Glomerular visceral epithelial cell (primary cell): ENCODE measurements at regions not wholly inside any gene's neighbourhood (a gene's known extent, or its start where the extent isn't known, plus 50 kb on each side); places are given as distances from the start of the nearest gene placed in this dataset.
A peak's percentile ranks its signal among the peaks of the same experiment; 100 is the strongest.

Experiments used
- DNase-seq: peaks from one replicate; pipeline ENCODE4 v3.0.0-alpha.2; 2016; ENCODE audit errors: extremely low spot score

DNA sequence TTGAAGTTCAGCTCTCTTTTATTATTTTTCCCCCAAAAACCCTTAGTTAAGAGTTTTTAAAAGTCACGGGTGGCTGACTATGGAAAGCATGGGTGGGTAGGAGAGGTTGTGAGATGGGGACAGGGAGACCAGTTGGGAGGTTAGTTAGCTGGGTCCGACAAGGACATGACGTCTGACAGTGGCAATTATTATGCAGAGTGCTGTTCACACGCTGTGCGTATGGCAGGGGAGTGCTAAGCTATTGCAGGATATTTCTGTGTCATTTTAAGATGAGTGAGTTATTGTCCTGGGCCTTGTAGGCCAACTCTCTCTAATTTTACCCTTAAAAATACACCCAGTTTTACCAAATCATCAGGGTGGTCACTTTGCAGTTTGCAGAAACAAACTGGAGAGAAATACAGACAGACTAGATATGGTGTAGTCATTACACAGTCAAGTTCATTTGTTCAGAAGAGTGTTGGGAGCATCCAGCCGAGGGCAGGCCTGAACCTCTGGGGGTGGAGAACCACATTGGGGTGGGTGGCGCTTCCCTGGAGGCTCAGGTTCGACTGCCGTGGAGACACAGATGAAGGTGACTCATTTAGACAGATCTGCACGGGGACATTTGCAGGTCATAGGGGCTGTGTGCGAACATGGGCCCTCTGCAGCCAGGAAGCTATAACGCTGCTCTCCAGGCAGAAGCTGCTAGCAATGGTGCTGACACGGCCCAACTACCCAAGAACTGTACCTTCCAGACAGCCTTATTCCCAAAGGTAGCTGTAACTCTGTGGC lies 307.6 kb downstream of the QKI start:
- DNase-seq: no peak

DNA sequence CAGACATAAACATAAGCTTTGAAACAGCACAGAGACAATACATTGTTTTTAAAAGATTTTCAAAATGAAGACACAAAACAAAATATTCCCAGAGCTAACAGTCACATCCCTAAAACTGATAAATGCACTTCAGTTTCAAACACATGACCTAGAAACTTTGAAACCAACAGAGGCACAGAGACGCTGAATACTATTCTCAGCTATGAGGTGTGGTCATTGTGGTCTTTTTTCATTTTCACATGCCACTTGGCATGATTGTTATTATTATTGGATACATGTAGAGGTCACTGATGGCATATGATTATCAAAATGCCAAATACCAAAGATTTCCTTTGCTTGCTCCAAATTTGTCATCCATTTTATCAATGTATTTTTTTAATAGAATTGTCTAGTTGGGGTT lies 306.9 kb downstream of the QKI start:
- DNase-seq: no peak

DNA sequence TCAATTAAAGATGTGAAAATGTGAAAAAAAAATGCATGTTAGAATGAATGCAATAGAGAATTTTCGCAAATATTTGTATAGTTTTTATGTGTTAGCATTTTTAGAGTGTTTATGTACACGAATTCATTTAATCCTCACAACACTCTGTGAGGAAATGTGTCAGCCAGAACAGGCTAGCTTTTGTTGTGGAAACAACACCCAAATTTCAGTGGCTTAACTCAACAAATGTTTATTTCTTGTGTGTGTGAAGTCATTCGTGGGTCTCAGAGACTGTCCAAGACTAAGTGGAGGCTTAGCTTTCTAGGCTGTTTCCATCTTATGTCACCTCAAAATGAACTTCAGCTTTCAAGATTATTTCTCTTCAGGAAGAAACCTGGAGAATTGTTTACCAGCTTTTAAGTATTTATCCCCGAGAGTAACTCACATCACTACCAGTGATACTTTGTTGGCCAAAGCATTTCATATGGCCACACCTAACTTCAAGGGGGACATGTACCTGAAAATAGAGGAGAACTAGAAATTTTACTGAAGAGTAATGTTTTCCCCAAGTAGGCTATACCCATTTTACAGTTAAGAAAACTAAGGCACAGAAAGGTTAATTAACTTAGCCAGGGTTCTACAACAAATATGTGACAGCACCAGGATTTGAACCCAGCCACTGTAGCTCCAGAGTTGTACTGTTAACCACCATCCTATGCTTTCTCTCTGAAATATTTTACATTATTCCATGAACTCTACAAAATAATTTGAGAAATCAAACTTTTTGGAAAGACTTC lies 306.1 kb downstream of the QKI start:
- DNase-seq: no peak

DNA sequence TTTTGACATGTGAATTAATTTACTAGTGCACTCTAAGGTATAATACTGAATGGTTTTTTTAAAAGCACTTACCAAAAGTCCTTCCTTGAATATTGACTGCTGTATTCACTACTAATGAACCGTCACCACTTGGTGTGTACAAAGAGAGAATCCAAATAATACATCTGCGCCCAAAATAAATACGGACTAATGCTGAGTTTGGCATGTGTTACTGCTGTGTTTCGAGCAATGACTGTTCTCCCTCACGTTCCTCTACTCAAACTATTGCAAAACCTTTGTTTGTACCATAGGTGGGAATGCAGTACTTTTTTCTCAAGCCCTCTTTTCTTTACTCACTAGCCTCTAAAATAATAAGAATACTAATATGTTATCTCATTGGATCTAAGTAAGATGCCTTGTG lies 305.5 kb downstream of the QKI start:
- no peak for DNase-seq

DNA sequence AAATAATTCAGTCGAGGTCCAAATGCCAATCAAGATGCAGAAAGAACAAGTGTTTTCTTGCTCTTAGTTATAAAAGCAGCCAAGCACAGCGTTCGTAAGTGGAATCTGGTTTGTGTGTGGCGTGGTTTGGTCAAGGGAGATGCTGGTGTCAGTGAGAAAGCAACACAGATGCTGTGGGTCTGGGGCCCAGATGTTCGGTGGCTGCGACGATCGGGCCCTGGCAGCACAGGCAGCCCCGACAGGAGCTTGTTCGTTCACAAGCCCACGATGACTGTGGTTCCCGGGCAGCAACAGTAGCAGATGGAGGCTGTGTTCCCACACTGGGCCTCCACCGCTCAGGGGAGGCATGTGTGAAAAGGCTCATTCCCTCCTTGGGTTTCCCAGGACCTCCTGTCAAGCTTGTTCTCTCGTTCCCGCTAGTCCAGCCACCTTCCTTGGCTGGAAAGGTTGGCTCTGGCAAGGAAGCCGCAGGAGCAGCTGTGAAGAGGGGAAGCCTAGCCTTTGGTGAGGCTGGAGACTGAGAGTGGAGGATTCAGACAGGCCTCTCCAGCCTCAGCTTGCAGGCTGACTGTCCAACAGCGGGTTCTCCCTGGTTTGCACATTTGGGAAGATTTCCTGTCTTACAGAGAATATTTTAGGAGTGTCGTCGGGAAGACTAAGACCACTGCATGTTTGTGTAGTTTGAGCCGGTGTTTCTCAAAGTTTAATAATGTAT lies 304.7 kb downstream of the QKI start:
- no peak for DNase-seq

DNA sequence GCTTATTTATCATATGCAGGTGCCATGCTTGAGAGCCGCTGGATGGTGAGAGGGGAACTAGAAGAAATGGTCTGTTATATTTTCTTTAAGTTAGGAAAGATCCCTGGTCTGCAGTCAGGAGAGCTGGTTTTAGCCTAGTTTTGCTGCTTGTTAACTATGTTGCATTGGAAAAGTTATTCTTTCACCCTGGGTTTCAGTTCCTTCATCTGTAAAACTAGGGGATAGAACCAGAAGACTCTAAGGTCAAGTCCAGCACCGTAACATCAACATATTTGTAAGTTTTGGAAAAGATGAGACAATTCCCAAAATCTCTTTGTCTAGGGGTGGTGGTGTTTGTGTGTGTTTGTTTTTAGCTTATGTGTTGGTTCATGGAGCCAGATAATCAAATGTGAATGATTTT lies 304.0 kb downstream of the QKI start:
- no peak for DNase-seq

DNA sequence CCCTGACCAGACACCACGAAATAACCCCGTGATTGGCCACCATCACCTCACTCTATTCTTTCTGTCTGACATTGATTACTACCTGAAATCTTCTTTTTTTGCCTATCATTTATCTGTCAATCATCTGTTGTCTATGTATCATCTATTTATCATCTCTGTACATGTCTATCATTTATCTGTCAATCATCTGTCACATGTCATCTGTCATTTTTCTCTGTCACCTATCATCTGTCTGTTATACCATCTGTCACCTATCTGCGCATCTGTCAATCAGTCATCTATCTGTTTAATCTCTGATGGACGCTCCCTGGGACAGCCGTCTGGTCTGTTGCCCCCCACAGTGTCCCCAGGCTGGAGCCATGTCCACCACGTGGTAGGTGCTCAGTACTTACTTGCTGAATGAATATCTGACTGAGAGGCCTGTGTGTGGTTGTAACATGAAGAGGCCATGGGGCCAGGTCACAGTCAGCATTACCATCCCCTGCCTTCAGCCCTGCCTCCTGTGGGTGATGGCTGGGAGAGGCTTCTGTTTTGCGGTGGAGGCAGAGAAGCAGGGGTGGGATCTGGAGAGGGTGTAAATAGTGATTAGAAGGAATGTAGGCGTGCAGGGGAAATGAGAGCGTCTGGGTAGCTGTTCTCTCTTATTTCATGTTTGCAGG lies 302.7 kb downstream of the QKI start:
- no peak for DNase-seq

DNA sequence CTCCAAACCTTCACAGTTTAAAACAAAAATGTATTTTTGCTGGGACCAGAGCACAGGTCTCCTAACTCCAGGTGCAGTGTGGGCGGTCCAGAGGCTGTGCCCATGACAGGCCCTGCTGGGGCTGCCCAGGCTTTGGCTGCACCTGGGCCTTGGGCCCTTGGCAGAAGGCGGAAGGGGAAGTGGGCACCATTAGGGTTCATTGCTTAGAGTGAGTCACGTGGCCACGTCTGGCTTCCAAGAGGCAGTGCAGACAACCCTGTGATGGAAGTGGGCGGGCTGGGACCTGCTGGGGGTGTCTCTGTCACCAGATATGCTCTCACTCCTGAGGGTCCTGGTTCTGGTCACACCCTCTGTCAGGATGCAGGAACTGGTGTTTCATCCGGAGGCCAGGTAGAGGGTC lies 302.2 kb downstream of the QKI start:
- no peak for DNase-seq

DNA sequence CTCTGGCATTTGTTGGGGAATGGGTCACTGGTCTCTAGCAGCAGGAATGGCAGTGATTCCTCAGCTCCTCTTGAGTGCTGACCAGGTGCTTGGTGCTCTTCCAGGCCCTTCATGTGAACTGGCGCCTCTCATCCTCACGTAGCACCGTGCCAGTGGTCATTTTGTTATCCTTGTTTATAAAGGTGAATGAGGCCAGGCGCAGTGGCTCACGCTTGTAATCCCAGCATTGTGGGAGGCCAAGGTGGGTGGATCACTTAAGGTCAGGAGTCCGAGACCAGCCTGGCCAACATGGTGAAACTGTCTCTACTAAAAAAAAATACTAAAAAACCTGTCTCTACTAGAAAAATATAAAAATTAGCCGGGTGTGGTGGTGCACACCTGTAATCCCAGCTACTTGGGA lies 301.3 kb downstream of the QKI start:
- no peak for DNase-seq

DNA sequence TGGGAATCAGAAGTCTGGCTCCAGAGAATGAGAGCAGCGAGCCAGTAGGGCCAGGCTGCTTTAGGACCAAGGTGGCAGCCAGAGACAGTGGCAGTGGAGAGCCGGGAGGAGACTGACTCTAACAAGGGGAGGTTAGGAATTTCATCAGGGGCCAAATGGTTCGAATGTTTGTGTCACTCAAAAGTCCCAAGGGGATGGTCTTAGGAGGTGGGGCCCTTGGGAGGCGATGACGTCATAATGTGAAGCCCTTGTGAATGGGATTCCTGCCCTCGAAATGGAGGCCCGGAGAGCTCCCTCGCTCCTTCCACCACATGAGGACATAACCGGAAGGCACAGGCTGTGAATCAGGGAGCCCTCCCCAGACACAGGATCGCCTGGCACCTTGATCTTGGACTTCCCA lies 299.7 kb downstream of the QKI start:
- DNase-seq: no peak

DNA sequence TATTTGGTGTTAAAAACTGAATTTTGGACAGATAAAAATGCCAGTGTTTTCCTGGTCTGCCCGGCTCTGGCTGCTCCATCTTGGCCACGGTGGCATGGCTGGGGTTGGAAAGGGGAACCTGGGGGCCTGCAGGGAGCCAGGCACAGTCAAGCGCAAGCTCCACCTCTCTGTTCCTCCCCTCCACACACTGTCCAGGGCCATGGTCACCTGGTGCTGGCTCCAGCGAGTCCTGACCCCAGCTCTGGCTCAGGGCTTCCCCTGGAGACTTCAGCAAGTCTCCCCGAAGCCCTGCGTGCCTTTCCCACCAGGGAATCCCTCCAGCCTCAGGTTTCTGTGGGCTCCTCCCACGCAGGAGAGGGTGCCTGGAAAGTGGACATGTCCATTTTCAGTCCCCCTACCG lies 298.5 kb downstream of the QKI start:
- DNase-seq: no peak

DNA sequence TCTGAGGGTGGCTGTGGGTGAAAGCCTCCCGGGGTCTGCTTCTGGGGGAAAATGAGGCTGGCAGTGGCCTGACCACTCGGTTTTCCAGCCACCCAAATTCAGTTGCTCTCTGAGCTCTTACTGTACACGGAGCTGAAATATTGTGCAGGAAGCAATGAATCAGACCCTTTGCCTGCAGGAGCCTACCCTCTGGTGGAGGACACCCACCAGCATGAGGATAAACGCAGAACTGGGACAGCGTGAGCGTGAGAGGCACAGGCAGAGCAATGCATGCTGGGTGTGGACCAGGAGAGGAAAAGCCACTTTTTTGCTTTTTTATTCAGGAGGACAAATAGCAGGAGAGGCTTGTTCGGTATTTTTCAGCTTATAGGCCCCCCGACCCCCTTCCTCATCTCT lies 298.0 kb downstream of the QKI start:
- DNase-seq: no peak

DNA sequence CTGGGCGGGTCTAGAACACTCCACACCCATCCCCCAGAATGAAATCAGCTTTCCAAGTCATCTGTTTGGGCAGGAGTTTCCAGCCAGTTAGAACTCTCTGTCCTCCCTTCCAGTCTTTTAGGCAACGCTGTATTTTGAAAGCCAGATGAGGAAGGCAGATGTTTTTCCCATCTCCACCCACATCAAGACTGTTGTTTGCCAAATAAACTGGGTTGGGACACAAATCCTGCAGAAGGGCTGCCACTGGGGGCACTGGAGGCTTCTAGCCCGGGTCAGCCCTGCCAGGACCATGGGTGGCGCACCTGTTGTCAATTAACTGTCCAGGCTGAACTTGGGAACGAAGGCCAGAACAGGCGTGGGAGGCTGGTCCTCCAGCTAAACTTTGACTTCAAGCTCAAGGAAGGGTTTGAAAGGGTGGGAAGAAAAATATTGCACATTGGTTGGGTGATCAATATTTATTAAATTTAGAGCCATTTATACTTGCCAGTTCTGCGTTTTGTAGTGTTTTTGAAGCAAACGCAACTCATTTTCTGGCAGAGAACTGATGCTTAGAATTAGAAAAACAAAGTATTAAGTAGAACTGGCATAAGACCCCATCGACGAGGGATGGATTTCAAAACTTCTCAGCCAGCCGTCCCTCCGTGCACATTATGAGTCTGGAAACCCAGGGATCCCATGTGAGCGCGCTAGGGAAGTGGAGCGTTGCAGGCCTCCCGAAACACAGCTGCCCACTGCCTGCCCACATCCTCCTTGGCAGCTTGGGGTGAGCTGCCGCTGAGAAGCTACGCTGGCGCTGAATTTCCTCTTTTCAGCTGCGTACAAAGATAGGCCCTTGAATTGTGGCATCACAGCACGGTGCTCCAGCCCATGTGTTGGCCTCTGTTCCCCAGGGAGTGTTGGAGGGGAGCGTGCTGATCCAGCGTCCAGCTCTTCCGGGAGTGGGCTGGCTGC lies 297.4 kb downstream of the QKI start:
- no peak for DNase-seq

DNA sequence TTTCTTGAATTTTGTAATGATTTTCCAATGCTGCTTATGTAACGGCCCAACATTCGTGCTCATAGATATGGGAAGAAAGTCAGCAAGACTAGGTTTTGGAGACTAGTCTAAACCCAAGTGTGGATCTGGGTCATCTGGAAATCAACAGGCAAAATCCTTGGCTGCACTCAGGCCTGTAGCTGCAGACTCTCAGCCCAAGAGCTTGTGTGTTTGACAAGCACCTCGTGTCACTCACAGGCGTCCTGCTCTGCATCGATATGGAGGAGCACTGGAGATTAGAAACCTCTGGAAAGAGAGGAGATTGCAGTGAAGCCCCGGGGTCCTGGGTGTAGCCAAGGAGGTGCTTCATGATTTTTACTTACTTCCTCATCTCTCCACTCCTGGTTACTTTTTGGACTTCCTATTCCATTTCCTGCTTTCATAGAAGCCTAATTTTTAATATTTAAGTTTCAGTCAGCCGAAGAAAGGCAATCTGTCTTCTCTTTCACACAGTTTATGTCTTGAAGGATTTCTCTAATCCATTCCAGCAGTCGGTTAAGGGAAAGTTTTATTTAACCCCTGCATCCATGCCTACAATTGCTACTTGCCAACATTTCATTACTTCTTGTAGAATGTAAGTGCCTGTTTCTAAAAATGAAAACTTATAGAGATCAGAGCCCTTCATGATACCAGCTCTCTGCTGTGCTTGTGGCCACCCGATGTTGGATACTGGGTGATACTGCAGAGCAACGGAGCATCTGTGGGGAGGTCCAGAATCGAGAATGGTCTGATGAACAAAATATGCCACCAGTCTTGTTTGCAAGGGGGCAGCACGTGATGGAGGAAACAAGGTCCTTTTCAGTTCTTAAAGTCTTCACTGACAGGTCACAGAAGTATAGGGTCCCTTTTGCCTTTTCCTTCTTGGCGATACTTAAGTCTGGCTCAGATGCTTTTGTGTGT lies 296.3 kb downstream of the QKI start:
- DNase-seq: no peak

DNA sequence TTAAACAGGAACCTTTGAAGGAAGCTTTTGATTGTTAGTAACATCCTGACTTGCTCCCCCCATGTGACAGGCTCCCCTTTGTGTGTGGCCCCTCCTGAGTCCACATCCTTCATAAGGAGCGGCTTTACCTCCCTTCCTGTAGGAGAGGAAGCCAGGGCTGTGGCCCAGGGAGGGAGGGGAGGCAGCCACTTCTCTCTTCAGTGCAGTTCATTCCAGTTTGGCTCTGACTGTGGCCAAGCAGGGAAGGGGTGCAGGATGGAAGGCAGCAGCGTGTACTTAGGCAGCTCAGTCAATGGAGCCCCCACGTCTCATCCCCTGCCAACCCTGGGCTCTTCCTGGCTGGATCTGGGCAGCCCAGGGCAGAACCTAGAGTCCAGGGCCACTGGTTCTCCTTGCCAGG lies 295.2 kb downstream of the QKI start:
- no peak for DNase-seq

DNA sequence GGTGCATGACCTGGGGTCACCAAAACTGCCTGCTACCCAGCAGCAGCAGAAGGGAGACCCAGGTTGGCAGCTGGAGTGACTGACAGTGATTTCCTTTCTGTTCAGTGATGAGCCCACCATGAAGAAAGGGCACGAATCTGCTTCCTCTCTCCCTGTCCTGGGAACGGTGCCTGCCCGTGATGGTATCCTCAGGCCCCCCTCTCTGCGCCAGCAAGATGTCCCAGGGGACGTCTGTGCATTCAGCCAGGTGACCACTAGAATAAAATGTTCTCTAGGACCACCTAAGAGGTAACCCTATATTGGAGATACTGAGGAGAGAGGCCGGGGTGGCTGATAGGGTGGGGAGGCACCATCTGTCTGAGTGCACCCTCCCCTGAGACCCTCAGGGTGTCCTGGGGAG lies 294.7 kb downstream of the QKI start:
- DNase-seq: no peak

DNA sequence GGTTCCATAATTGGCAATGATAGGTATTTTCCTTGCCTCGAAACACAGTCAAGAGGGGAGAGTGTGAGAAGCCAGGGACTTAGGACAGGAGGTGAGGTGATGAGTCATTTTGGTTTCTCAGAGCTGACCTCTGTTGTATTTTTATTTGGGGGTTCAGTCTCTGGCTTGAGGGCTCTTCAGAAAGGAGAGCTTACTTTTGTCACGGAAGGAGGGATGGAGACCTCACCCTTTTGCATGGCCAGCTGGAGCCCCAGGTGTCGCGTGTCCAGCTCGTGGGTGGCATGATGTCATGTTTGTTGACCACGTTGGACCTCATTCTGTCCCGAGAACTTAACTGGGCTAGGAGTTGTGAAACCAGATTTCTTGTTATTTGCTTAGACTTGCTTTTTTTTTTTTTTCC lies 293.9 kb downstream of the QKI start:
- DNase-seq: peak; percentile 8

DNA sequence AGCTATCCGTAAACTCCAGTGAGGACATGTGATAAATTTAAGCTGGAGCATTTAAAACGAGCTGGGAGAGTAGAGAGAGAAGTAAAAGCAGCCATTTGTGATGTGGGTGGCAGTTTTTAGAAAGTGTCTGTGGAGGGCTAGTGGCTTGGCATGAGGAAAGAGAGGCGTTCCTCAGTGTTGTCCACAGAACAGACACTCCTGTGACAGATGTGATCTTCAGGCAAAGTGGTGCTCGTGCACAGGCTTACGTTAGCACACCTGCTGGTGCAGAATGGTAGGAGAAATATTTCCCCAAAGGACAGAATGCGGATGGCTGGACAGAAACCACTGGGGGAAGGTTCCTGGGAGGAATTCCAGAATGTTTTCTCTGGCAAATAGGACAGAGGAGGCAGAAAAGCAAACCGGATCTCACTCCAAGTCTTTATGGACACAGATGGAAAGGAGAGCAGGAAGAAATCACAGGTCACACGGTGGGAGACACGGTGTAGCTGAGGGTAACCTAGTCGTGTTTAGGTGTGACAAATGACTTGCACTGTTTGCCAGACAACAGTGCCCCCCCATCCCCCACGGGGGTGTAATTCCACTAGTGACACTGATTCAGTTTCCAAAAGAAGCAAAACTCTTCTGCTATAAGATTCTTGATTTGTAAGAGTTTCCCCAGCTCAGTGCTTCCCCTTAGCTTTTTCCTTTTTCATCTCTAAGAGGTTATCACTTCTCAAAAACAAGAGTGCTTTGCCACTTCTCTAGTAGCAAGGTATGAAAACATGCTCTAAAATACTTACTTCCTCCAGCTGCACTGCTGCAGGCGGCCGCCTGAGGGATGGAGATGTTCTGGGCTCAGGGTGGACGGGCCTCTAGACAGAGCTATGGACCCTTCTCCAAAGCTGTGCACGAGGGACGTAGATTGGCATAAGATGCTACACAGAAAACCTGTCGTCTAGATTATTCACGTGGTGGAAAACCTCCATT lies 293.2 kb downstream of the QKI start:
- no peak for DNase-seq
